ENCODE measurements at regions not wholly inside any gene's neighbourhood (a gene's known extent, or its start where the extent isn't known, plus 50 kb on each side); places are given as distances from the start of the nearest gene placed in this dataset.

- H3K9me3 ChIP-seq (ENCODE audit: low read depth, low read length), result no peaks in the 10 kb centered on the region
- no peak overlapping the region for H3K4me3 ChIP-seq (ENCODE audit: low read length)
- H3K27me3 ChIP-seq (ENCODE audit: insufficient read depth, low read length), result no peaks in the 10 kb centered on the region
- H3K4me1 ChIP-seq (ENCODE audit: insufficient read depth, low read length), result no peaks in the 10 kb centered on the region
Measured at GRCh38 chr1:83631851-83632250, 367.1 kb downstream of the TTLL7 start.

GRCh38 chr1:83627045-83627444 is 371.9 kb downstream of the TTLL7 start:
- Histone ChIP-seq H3K4me3 (ENCODE audit: low read length) (no peak overlapping the region), H3K27me3 (ENCODE audit: insufficient read depth, low read length) (no peaks in the 10 kb centered on the region), H3K9me3 (ENCODE audit: low read depth, low read length) (no peaks in the 10 kb centered on the region), H3K4me1 (ENCODE audit: insufficient read depth, low read length) (no peaks in the 10 kb centered on the region)

GRCh38 chr1:83626603-83627002 is 372.3 kb downstream of the TTLL7 start:
- H3K4me1 ChIP-seq (ENCODE audit: insufficient read depth, low read length), result no peaks in the 10 kb centered on the region
- H3K27me3 ChIP-seq (ENCODE audit: insufficient read depth, low read length), result no peaks in the 10 kb centered on the region

GRCh38 chr1:83625646-83626045 is 373.3 kb downstream of the TTLL7 start:
- no peaks in the 10 kb centered on the region for H3K4me1 ChIP-seq (ENCODE audit: insufficient read depth, low read length)
- H3K4me3 ChIP-seq (ENCODE audit: low read length), result no peak overlapping the region
- H3K27me3 ChIP-seq (ENCODE audit: insufficient read depth, low read length), result no peaks in the 10 kb centered on the region
- no peaks in the 10 kb centered on the region for H3K9me3 ChIP-seq (ENCODE audit: low read depth, low read length)

More at GRCh38 chr1:83626603-83627002, 372.3 kb downstream of the TTLL7 start:
- Histone ChIP-seq H3K4me3 (ENCODE audit: low read length) (no peak overlapping the region), H3K9me3 (ENCODE audit: low read depth, low read length) (no peaks in the 10 kb centered on the region)

GRCh38 chr1:83620016-83620415 is 378.9 kb downstream of the TTLL7 start:
- Histone ChIP-seq H3K4me3 (ENCODE audit: low read length) (no peak overlapping the region), H3K9me3 (ENCODE audit: low read depth, low read length) (no peaks in the 10 kb centered on the region), H3K27me3 (ENCODE audit: insufficient read depth, low read length) (no peaks in the 10 kb centered on the region), H3K4me1 (ENCODE audit: insufficient read depth, low read length) (no peaks in the 10 kb centered on the region)

- no peak overlapping the region for H3K4me3 ChIP-seq (ENCODE audit: low read length)
Measured at GRCh38 chr1:83619170-83619896, 379.6 kb downstream of the TTLL7 start.

GRCh38 chr1:83617883-83618282 is 381.0 kb downstream of the TTLL7 start:
- Histone ChIP-seq H3K4me3 (ENCODE audit: low read length) (no peak overlapping the region), H3K4me1 (ENCODE audit: insufficient read depth, low read length) (no peaks in the 10 kb centered on the region), H3K9me3 (ENCODE audit: low read depth, low read length) (no peaks in the 10 kb centered on the region), H3K27me3 (ENCODE audit: insufficient read depth, low read length) (no peaks in the 10 kb centered on the region)

More at GRCh38 chr1:83619170-83619896, 379.6 kb downstream of the TTLL7 start:
- Histone ChIP-seq H3K9me3 (ENCODE audit: low read depth, low read length) (no peaks in the 10 kb centered on the region), H3K27me3 (ENCODE audit: insufficient read depth, low read length) (no peaks in the 10 kb centered on the region), H3K4me1 (ENCODE audit: insufficient read depth, low read length) (no peaks in the 10 kb centered on the region)

GRCh38 chr1:83615370-83615769 is 383.6 kb downstream of the TTLL7 start:
- H3K27me3 ChIP-seq (ENCODE audit: insufficient read depth, low read length), result no peaks in the 10 kb centered on the region
- no peaks in the 10 kb centered on the region for H3K4me1 ChIP-seq (ENCODE audit: insufficient read depth, low read length)
- H3K4me3 ChIP-seq (ENCODE audit: low read length), result no peak overlapping the region
- H3K9me3 ChIP-seq (ENCODE audit: low read depth, low read length), result no peaks in the 10 kb centered on the region

- no peaks in the 10 kb centered on the region for H3K9me3 ChIP-seq (ENCODE audit: low read depth, low read length)
- no peaks in the 10 kb centered on the region for H3K27me3 ChIP-seq (ENCODE audit: insufficient read depth, low read length)
Measured at GRCh38 chr1:83606416-83606955, 392.4 kb downstream of the TTLL7 start.

GRCh38 chr1:83596331-83596730 is 402.6 kb downstream of the TTLL7 start:
- Histone ChIP-seq H3K4me3 (ENCODE audit: low read length) (no peak overlapping the region), H3K4me1 (ENCODE audit: insufficient read depth, low read length) (no peaks in the 10 kb centered on the region)

More at GRCh38 chr1:83606416-83606955, 392.4 kb downstream of the TTLL7 start:
- H3K4me3 ChIP-seq (ENCODE audit: low read length), result no peak overlapping the region
- H3K4me1 ChIP-seq (ENCODE audit: insufficient read depth, low read length), result no peaks in the 10 kb centered on the region

GRCh38 chr1:83593073-83593472 is 405.9 kb downstream of the TTLL7 start:
- Histone ChIP-seq H3K4me1 (ENCODE audit: insufficient read depth, low read length) (no peaks in the 10 kb centered on the region), H3K4me3 (ENCODE audit: low read length) (no peak overlapping the region), H3K27me3 (ENCODE audit: insufficient read depth, low read length) (no peaks in the 10 kb centered on the region), H3K9me3 (ENCODE audit: low read depth, low read length) (peaks cover 5% of the 10 kb centered on the region)

More at GRCh38 chr1:83596331-83596730, 402.6 kb downstream of the TTLL7 start:
- Histone ChIP-seq H3K9me3 (ENCODE audit: low read depth, low read length) (peaks cover 11% of the 10 kb centered on the region), H3K27me3 (ENCODE audit: insufficient read depth, low read length) (no peaks in the 10 kb centered on the region)

- Histone ChIP-seq H3K4me1 (ENCODE audit: insufficient read depth, low read length) (no peaks in the 10 kb centered on the region), H3K9me3 (ENCODE audit: low read depth, low read length) (peaks cover 5% of the 10 kb centered on the region), H3K4me3 (ENCODE audit: low read length) (no peak overlapping the region), H3K27me3 (ENCODE audit: insufficient read depth, low read length) (no peaks in the 10 kb centered on the region)
Measured at GRCh38 chr1:83588140-83588539, 410.8 kb downstream of the TTLL7 start.

GRCh38 chr1:83583351-83584014 is 415.4 kb downstream of the TTLL7 start:
- Histone ChIP-seq H3K27me3 (ENCODE audit: insufficient read depth, low read length) (no peaks in the 10 kb centered on the region), H3K4me1 (ENCODE audit: insufficient read depth, low read length) (no peaks in the 10 kb centered on the region), H3K4me3 (ENCODE audit: low read length) (no peak overlapping the region), H3K9me3 (ENCODE audit: low read depth, low read length) (no peaks in the 10 kb centered on the region)

- Histone ChIP-seq H3K27me3 (ENCODE audit: insufficient read depth, low read length) (no peaks in the 10 kb centered on the region), H3K4me1 (ENCODE audit: insufficient read depth, low read length) (no peaks in the 10 kb centered on the region), H3K4me3 (ENCODE audit: low read length) (no peak overlapping the region), H3K9me3 (ENCODE audit: low read depth, low read length) (no peaks in the 10 kb centered on the region)
Measured at GRCh38 chr1:83581747-83582146, 417.2 kb downstream of the TTLL7 start.

- no peaks in the 10 kb centered on the region for H3K27me3 ChIP-seq (ENCODE audit: insufficient read depth, low read length)
- H3K9me3 ChIP-seq (ENCODE audit: low read depth, low read length), result no peaks in the 10 kb centered on the region
- no peak overlapping the region for H3K4me3 ChIP-seq (ENCODE audit: low read length)
- no peaks in the 10 kb centered on the region for H3K4me1 ChIP-seq (ENCODE audit: insufficient read depth, low read length)
Measured at GRCh38 chr1:83574791-83575190, 424.1 kb downstream of the TTLL7 start.
